HEK293 (cell line): ENCODE measurements at regions not wholly inside any gene's neighbourhood (a gene's known extent, or its start where the extent isn't known, plus 50 kb on each side); places are given as distances from the start of the nearest gene placed in this dataset.
"Not testable (repeated sequence)": the region's sequence is repeated elsewhere in the genome, so short reads cannot be mapped to it uniquely, and the experiment has no call there.

Source experiments
- CTCF ChIA-PET: fragments of 350-600 bp; formaldehyde crosslinking; extraction: SDS; loops from one replicate; lab custom pipeline; 2021; ENCODE audit warnings: antibody characterized with exemption; lab: Yijun Ruan, JAX
- POLR2A ChIA-PET: fragments of 300-600 bp; formaldehyde crosslinking; extraction: SDS; loops from one replicate; lab custom pipeline; 2020; ENCODE audit warnings: antibody characterized with exemption, inconsistent platforms; lab: Yijun Ruan, JAX
- H3K27ac ChIP-seq: fragments of 200-500 bp; sonication (Bioruptor generic); 2 replicates; pipeline ENCODE4 v1.5.1; 2014; ENCODE audit warnings: low read depth, low read length, control low read depth, inconsistent platforms; ENCODE audit errors: extremely low read depth
- H3K36me3 ChIP-seq, 2 experiments: fragments of 200-500 bp in 1 of 2; sonication (Bioruptor generic) in 1 of 2; 1 replicate in 1 of 2; 2 replicates in 1 of 2; pipeline ENCODE4 v1.5.1; 2014 to 2017; ENCODE audit warnings: inconsistent platforms in 2 of 2, low read length in 2 of 2; ENCODE audit not compliant: control insufficient read depth in 2 of 2, insufficient read depth in 1 of 2
- H3K4me1 ChIP-seq: fragments of 200-500 bp; sonication (Bioruptor generic); 2 replicates; pipeline ENCODE4 v1.5.1; 2014; ENCODE audit warnings: mild to moderate bottlenecking, low read length, inconsistent platforms; ENCODE audit not compliant: control insufficient read depth, insufficient read depth
- H3K4me3 ChIP-seq: 2 replicates; pipeline ENCODE4 v1.5.1; 2011; ENCODE audit warnings: low read depth, mild to moderate bottlenecking, control low read depth, low read length, moderate library complexity
- H3K9me3 ChIP-seq: fragments of 200-500 bp; sonication (Bioruptor generic); 2 replicates; pipeline ENCODE4 v1.5.1; 2014; ENCODE audit warnings: low read depth, low read length, inconsistent platforms; ENCODE audit not compliant: control insufficient read depth, insufficient read depth
- HOXC10 ChIP-seq: sonication (generic); formaldehyde crosslinking; IDR thresholded peaks from 2 replicates; pipeline ENCODE4 v1.8.1; 2023; ENCODE audit warnings: mild to moderate bottlenecking, missing genetic modification reagents
- IKZF3 ChIP-seq: fragments of 450-650 bp; IDR thresholded peaks from 2 replicates; pipeline ENCODE4 v1.5.0; 2018; ENCODE audit warnings: missing biosample characterization, mild to moderate bottlenecking, missing genetic modification characterization, moderate library complexity
- KLF7 ChIP-seq: fragments of 450-650 bp; formaldehyde crosslinking; IDR thresholded peaks from 2 replicates; pipeline ENCODE4 v1.5.1; 2016; ENCODE audit warnings: missing biosample characterization, missing genetic modification characterization, borderline replicate concordance
- OVOL3 ChIP-seq: fragments of 450-650 bp; formaldehyde crosslinking; IDR thresholded peaks from 2 replicates; pipeline ENCODE4 v1.5.1; 2016; ENCODE audit warnings: missing biosample characterization, missing genetic modification characterization
- RBAK ChIP-seq: fragments of 450-650 bp; formaldehyde crosslinking; IDR thresholded peaks from 2 replicates; pipeline ENCODE4 v1.5.1; 2016; ENCODE audit warnings: missing biosample characterization, missing genetic modification characterization
- REPIN1 ChIP-seq: fragments of 450-650 bp; formaldehyde crosslinking; IDR thresholded peaks from 2 replicates; pipeline ENCODE4 v1.5.1; 2017; ENCODE audit warnings: missing biosample characterization, missing genetic modification characterization, low read depth
- SCRT2 ChIP-seq: fragments of 450-650 bp; formaldehyde crosslinking; IDR thresholded peaks from 2 replicates; pipeline ENCODE4 v1.5.1; 2016; ENCODE audit warnings: missing biosample characterization, missing genetic modification characterization
- SETDB1 ChIP-seq: IDR thresholded peaks from one replicate; pipeline ENCODE4 v1.6.1; 2017; ENCODE audit warnings: mild to moderate bottlenecking, low read length, moderate library complexity, mixed read lengths; ENCODE audit not compliant: insufficient read length
- ZFP41 ChIP-seq: fragments of 450-650 bp; formaldehyde crosslinking; IDR thresholded peaks from 2 replicates; pipeline ENCODE4 v1.5.1; 2016; ENCODE audit warnings: missing biosample characterization, missing genetic modification characterization, borderline replicate concordance
- ZNF223 ChIP-seq: fragments of 450-650 bp; formaldehyde crosslinking; IDR thresholded peaks from 2 replicates; pipeline ENCODE4 v1.5.1; 2016; ENCODE audit warnings: missing biosample characterization, missing genetic modification characterization
- ZNF350 ChIP-seq: fragments of 450-650 bp; formaldehyde crosslinking; IDR thresholded peaks from 2 replicates; pipeline ENCODE4 v1.5.0; 2017; ENCODE audit warnings: missing biosample characterization, mild to moderate bottlenecking, missing genetic modification characterization
- ZNF544 ChIP-seq: fragments of 450-650 bp; formaldehyde crosslinking; IDR thresholded peaks from 2 replicates; pipeline ENCODE4 v1.5.0; 2017; ENCODE audit warnings: missing biosample characterization, missing genetic modification characterization
- ZNF555 ChIP-seq: fragments of 450-650 bp; formaldehyde crosslinking; conservative IDR thresholded peaks from 2 replicates; pipeline ENCODE4 v1.5.1; 2017; ENCODE audit warnings: missing biosample characterization, mild to moderate bottlenecking, missing genetic modification characterization, inconsistent platforms
- ZNF621 ChIP-seq: fragments of 450-650 bp; formaldehyde crosslinking; IDR thresholded peaks from 2 replicates; pipeline ENCODE4 v1.5.1; 2017; ENCODE audit warnings: missing biosample characterization, missing genetic modification characterization
- ZNF658 ChIP-seq: fragments of 450-650 bp; formaldehyde crosslinking; IDR thresholded peaks from 2 replicates; pipeline ENCODE4; 2016; ENCODE audit warnings: missing biosample characterization, missing genetic modification characterization
- TF ChIP-seq, protein P1 (sequence below): fragments of 450-650 bp; formaldehyde crosslinking; IDR thresholded peaks from 2 replicates; pipeline ENCODE4 v1.5.1; 2016; ENCODE audit warnings: missing biosample characterization, missing genetic modification characterization
- TF ChIP-seq, protein P2 (sequence below): fragments of 450-650 bp; formaldehyde crosslinking; IDR thresholded peaks from 2 replicates; pipeline ENCODE4 v1.5.1; 2016; ENCODE audit warnings: missing biosample characterization, missing genetic modification characterization
- TF ChIP-seq, protein P3 (sequence below): fragments of 450-650 bp; formaldehyde crosslinking; IDR thresholded peaks from 2 replicates; pipeline ENCODE4 v1.5.1; 2017; ENCODE audit warnings: missing biosample characterization, missing genetic modification characterization
- TF ChIP-seq, protein P4 (sequence below): fragments of 450-650 bp; formaldehyde crosslinking; IDR thresholded peaks from 2 replicates; pipeline ENCODE4 v1.5.1; 2016; ENCODE audit warnings: missing biosample characterization, missing genetic modification characterization
- TF ChIP-seq, protein P5 (sequence below): fragments of 450-650 bp; formaldehyde crosslinking; IDR thresholded peaks from 2 replicates; pipeline ENCODE4 v1.5.1; 2016; ENCODE audit warnings: missing biosample characterization, missing genetic modification characterization, low read depth
- TF ChIP-seq, protein P6 (sequence below): fragments of 450-650 bp; formaldehyde crosslinking; IDR thresholded peaks from 2 replicates; pipeline ENCODE4 v1.5.1; 2016; ENCODE audit warnings: missing biosample characterization, missing genetic modification characterization

DNA sequence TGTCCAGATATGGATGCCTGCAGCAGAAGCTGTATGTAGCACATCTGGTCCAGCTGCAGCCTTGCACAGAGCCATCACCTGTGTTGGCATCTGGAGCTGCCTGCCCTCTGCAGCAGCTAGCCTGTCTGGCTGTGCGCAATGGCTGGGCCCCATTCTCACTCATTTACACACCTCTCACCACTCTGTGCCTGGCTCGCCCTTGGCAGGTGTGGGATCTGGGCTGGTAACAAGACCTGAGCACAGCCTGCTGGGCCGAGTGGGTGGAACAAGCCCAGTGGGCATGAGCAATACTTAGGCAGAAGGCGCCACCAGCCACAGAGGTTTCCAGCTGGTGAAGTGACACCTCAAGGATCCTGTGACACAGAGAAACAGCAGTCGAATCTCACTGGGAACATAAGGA, 714.1 kb downstream of the NUP35 start:
- no peak for TF ChIP-seq RBAK (tag by site-specific recombination)
- TF ChIP-seq ZNF658 (tag by site-specific recombination) = no peak
- no peak for TF ChIP-seq IKZF3 (tag by site-specific recombination)
- no peak for TF ChIP-seq OVOL3
- no peak for TF ChIP-seq REPIN1 (tag by site-specific recombination)
- TF ChIP-seq KLF7 (tag by site-specific recombination) = no peak
- no peak for TF ChIP-seq ZNF621
- no peak for TF ChIP-seq SCRT2 (tag by site-specific recombination)
- TF ChIP-seq, protein P1, sequence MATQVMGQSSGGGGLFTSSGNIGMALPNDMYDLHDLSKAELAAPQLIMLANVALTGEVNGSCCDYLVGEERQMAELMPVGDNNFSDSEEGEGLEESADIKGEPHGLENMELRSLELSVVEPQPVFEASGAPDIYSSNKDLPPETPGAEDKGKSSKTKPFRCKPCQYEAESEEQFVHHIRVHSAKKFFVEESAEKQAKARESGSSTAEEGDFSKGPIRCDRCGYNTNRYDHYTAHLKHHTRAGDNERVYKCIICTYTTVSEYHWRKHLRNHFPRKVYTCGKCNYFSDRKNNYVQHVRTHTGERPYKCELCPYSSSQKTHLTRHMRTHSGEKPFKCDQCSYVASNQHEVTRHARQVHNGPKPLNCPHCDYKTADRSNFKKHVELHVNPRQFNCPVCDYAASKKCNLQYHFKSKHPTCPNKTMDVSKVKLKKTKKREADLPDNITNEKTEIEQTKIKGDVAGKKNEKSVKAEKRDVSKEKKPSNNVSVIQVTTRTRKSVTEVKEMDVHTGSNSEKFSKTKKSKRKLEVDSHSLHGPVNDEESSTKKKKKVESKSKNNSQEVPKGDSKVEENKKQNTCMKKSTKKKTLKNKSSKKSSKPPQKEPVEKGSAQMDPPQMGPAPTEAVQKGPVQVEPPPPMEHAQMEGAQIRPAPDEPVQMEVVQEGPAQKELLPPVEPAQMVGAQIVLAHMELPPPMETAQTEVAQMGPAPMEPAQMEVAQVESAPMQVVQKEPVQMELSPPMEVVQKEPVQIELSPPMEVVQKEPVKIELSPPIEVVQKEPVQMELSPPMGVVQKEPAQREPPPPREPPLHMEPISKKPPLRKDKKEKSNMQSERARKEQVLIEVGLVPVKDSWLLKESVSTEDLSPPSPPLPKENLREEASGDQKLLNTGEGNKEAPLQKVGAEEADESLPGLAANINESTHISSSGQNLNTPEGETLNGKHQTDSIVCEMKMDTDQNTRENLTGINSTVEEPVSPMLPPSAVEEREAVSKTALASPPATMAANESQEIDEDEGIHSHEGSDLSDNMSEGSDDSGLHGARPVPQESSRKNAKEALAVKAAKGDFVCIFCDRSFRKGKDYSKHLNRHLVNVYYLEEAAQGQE = no peak
- TF ChIP-seq HOXC10 (CRISPR knock-in tag) = no peak
- TF ChIP-seq, all 188 proteins: peak for 0
- POLR2A ChIA-PET = no interaction called here
- no peaks in the 10 kb centered on the region for H3K4me1 ChIP-seq
- no peaks in the 10 kb centered on the region for H3K9me3 ChIP-seq
- H3K4me3 ChIP-seq = no peak overlapping the region
- no peaks in the 10 kb centered on the region for H3K36me3 ChIP-seq
- CTCF ChIA-PET = interaction anchor here (0.7 kb wide), 1 partner anchor 136 kb away, joined by 3 read pairs; no protein-coding TSS in a partner anchor
- no peak overlapping the region for H3K27ac ChIP-seq

DNA sequence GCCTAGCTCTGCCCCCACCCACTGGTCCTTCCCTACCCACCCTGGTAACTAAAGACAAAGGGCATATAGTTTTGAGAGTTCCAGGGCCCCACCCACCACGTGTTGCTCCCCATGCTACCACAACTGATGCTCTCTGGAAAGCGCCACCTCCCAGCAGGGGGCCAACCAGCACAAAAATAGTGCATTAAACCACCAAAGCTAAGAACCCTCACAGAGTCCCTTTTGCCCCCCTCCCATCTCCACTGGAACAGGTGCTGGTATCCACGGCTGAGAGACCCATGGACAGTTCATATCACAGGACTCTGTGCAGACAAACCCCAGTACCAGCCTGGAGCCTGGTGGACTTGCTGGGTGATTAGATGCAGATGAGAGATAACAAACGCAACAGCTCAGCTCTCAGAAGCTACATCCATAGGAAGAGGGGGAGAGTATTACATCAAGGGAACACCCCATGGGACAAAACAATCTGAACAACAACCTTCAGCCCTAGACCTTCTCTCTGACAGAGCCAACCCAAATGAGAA, 715.9 kb downstream of the NUP35 start:
- Histone ChIP-seq H3K9me3 (no peaks in the 10 kb centered on the region), H3K36me3 (no peaks in the 10 kb centered on the region), H3K27ac (no peak overlapping the region), H3K4me3 (no peak overlapping the region), H3K4me1 (no peaks in the 10 kb centered on the region)
- TF ChIP-seq, protein P2, sequence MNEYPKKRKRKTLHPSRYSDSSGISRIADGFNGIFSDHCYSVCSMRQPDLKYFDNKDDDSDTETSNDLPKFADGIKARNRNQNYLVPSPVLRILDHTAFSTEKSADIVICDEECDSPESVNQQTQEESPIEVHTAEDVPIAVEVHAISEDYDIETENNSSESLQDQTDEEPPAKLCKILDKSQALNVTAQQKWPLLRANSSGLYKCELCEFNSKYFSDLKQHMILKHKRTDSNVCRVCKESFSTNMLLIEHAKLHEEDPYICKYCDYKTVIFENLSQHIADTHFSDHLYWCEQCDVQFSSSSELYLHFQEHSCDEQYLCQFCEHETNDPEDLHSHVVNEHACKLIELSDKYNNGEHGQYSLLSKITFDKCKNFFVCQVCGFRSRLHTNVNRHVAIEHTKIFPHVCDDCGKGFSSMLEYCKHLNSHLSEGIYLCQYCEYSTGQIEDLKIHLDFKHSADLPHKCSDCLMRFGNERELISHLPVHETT (tag by site-specific recombination) = no peak
- TF ChIP-seq, protein P3, sequence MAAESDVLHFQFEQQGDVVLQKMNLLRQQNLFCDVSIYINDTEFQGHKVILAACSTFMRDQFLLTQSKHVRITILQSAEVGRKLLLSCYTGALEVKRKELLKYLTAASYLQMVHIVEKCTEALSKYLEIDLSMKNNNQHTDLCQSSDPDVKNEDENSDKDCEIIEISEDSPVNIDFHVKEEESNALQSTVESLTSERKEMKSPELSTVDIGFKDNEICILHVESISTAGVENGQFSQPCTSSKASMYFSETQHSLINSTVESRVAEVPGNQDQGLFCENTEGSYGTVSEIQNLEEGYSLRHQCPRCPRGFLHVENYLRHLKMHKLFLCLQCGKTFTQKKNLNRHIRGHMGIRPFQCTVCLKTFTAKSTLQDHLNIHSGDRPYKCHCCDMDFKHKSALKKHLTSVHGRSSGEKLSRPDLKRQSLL (tag by site-specific recombination) = no peak
- no peak for TF ChIP-seq ZNF544 (tag by site-specific recombination)
- no peak for TF ChIP-seq ZNF350 (tag by site-specific recombination)
- TF ChIP-seq ZNF223 (tag by site-specific recombination) = no peak
- TF ChIP-seq SETDB1 = no peak
- no peak for TF ChIP-seq ZFP41 (tag by site-specific recombination)
- TF ChIP-seq, protein P4, sequence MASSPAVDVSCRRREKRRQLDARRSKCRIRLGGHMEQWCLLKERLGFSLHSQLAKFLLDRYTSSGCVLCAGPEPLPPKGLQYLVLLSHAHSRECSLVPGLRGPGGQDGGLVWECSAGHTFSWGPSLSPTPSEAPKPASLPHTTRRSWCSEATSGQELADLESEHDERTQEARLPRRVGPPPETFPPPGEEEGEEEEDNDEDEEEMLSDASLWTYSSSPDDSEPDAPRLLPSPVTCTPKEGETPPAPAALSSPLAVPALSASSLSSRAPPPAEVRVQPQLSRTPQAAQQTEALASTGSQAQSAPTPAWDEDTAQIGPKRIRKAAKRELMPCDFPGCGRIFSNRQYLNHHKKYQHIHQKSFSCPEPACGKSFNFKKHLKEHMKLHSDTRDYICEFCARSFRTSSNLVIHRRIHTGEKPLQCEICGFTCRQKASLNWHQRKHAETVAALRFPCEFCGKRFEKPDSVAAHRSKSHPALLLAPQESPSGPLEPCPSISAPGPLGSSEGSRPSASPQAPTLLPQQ (tag by site-specific recombination) = no peak
- TF ChIP-seq ZNF555 (tag by site-specific recombination) = no peak
- TF ChIP-seq, protein P5, sequence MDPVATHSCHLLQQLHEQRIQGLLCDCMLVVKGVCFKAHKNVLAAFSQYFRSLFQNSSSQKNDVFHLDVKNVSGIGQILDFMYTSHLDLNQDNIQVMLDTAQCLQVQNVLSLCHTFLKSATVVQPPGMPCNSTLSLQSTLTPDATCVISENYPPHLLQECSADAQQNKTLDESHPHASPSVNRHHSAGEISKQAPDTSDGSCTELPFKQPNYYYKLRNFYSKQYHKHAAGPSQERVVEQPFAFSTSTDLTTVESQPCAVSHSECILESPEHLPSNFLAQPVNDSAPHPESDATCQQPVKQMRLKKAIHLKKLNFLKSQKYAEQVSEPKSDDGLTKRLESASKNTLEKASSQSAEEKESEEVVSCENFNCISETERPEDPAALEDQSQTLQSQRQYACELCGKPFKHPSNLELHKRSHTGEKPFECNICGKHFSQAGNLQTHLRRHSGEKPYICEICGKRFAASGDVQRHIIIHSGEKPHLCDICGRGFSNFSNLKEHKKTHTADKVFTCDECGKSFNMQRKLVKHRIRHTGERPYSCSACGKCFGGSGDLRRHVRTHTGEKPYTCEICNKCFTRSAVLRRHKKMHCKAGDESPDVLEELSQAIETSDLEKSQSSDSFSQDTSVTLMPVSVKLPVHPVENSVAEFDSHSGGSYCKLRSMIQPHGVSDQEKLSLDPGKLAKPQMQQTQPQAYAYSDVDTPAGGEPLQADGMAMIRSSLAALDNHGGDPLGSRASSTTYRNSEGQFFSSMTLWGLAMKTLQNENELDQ = no peak
- TF ChIP-seq, protein P6, sequence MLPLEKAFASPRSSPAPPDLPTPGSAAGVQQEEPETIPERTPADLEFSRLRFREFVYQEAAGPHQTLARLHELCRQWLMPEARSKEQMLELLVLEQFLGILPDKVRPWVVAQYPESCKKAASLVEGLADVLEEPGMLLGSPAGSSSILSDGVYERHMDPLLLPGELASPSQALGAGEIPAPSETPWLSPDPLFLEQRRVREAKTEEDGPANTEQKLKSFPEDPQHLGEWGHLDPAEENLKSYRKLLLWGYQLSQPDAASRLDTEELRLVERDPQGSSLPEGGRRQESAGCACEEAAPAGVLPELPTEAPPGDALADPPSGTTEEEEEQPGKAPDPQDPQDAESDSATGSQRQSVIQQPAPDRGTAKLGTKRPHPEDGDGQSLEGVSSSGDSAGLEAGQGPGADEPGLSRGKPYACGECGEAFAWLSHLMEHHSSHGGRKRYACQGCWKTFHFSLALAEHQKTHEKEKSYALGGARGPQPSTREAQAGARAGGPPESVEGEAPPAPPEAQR (tag by site-specific recombination) = no peak
- ChIA-PET POLR2A (no interaction called here), CTCF (no interaction called here)

DNA sequence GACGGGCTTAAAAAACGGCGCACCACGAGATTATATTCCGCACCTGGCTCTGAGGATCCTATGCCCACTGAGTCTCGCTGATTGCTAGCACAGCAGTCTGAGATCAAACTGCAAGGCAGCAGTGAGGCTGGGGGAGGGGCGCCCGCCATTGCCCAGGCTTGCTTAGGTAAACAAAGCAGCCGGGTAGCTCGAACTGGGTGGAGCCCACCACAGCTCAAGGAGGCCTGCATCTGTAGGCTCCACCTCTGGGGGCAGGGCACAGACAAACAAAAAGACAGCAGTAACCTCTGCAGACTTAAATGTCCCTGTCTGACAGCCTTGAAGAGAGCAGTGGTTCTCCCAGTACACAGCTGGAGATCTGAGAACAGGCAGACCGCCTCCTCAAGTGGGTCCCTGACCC, 725.6 kb downstream of the NUP35 start:
- POLR2A ChIA-PET = not testable (repeated sequence)

More for the DNA sequence above, 725.6 kb downstream of the NUP35 start:
- H3K36me3 ChIP-seq, H3K4me3 ChIP-seq, H3K4me1 ChIP-seq, CTCF ChIA-PET, H3K27ac ChIP-seq, H3K9me3 ChIP-seq: not testable (repeated sequence)
